Vagina (tissue), 2 donors: ENCODE measurements at regions not wholly inside any gene's neighbourhood (a gene's known extent, or its start where the extent isn't known, plus 50 kb on each side); places are given as distances from the start of the nearest gene placed in this dataset.

Experiments
- DNase-seq, 2 donors: peaks; one replicate each; pipeline ENCODE4 v3.0.0-alpha.2; 2017; ENCODE audit errors: extremely low spot score in 2 of 2
- H3K27ac ChIP-seq: fragments of 200-600 bp; sonication (generic); one replicate; pipeline ENCODE4 v1.5.1; 2019
- H3K27me3 ChIP-seq: fragments of 200-600 bp; sonication (generic); one replicate; pipeline ENCODE4 v1.5.1; 2019
- H3K36me3 ChIP-seq, 2 donors: fragments of 200-600 bp; sonication (generic); one replicate each; pipeline ENCODE4 v1.5.1; 2017 to 2019
- H3K4me1 ChIP-seq: fragments of 200-600 bp; sonication (generic); one replicate; pipeline ENCODE4 v1.5.1; 2019
- H3K4me3 ChIP-seq, 2 donors: fragments of 200-600 bp; sonication (generic); 1 replicate in 1 of 2; 2 replicates in 1 of 2; pipeline ENCODE4 v1.5.1; 2016 to 2019
- H3K9me3 ChIP-seq: fragments of 200-600 bp; sonication (generic); one replicate; pipeline ENCODE4 v1.5.1; 2019
- CTCF ChIP-seq, 3 experiments: fragments of 450-650 bp in 2 of 3; fragments of 200-600 bp in 1 of 3; sonication (generic) in 1 of 3; IDR thresholded peaks; one replicate each; pipeline ENCODE4 v1.5.1; 2017 to 2019; ENCODE audit warnings: antibody characterized with exemption in 3 of 3, mild to moderate bottlenecking in 2 of 3, moderate library complexity in 2 of 3
- POLR2A ChIP-seq, 2 donors: fragments of 450-650 bp; IDR thresholded peaks; one replicate each; pipeline ENCODE4 v1.6.1; 2017; ENCODE audit warnings: antibody characterized with exemption in 2 of 2, mild to moderate bottlenecking in 2 of 2, moderate library complexity in 2 of 2
- POLR2AphosphoS5 ChIP-seq, 2 donors: sonication (generic); formaldehyde crosslinking; IDR thresholded peaks; one replicate each; pipeline ENCODE4 v1.9.0; 2017; ENCODE audit warnings: antibody characterized with exemption in 2 of 2, mild to moderate bottlenecking in 2 of 2, low read depth in 1 of 2; ENCODE audit not compliant: insufficient read depth in 1 of 2
- intact Hi-C: fragments of 100-400 bp; cut with DNase I; formaldehyde crosslinking; loops from one replicate; pipeline ENCODE4 v1.15.1; 2023

GRCh38 chr3:187447737-187448136 is 79.6 kb downstream of the RTP4 start:
- no peak for TF ChIP-seq CTCF (IDR thresholded peaks at IDR 0.05)
- TF ChIP-seq POLR2A (IDR thresholded peaks at IDR 0.05): no peak
- TF ChIP-seq POLR2AphosphoS5 (IDR thresholded peaks at IDR 0.05; ENCODE audit: insufficient read depth in 1 of 2, low read depth in 1 of 2): no peak
- Histone ChIP-seq H3K27me3 (no peaks in the 10 kb centered on the region), H3K36me3 (no peaks in the 10 kb centered on the region)

GRCh38 chr3:187445356-187445755 is 77.2 kb downstream of the RTP4 start:
- Histone ChIP-seq H3K27me3 (no peaks in the 10 kb centered on the region), H3K4me3 (no peak overlapping the region), H3K4me1 (no peaks in the 10 kb centered on the region), H3K9me3 (no peaks in the 10 kb centered on the region), H3K27ac (no peak overlapping the region), H3K36me3 (no peaks in the 10 kb centered on the region)
- no peak for DNase-seq
- intact Hi-C loops: no loop called here
- TF ChIP-seq POLR2AphosphoS5 (IDR thresholded peaks at IDR 0.05; ENCODE audit: insufficient read depth in 1 of 2, low read depth in 1 of 2) (no peak), POLR2A (IDR thresholded peaks at IDR 0.05) (no peak), CTCF (IDR thresholded peaks at IDR 0.05) (no peak)

More at GRCh38 chr3:187447737-187448136, 79.6 kb downstream of the RTP4 start:
- no peak for DNase-seq
- no peak overlapping the region for H3K4me3 ChIP-seq
- no peaks in the 10 kb centered on the region for H3K4me1 ChIP-seq
- H3K9me3 ChIP-seq: no peaks in the 10 kb centered on the region
- no peak overlapping the region for H3K27ac ChIP-seq
- intact Hi-C loops: no loop called here

GRCh38 chr3:187434524-187434923 is 66.3 kb downstream of the RTP4 start:
- TF ChIP-seq CTCF (IDR thresholded peaks at IDR 0.05) (no peak), POLR2AphosphoS5 (IDR thresholded peaks at IDR 0.05; ENCODE audit: insufficient read depth in 1 of 2, low read depth in 1 of 2) (no peak), POLR2A (IDR thresholded peaks at IDR 0.05) (no peak)
- H3K27ac ChIP-seq: no peak overlapping the region
- intact Hi-C loops: no loop called here
- no peak for DNase-seq
- H3K9me3 ChIP-seq: no peaks in the 10 kb centered on the region
- H3K4me3 ChIP-seq: no peak overlapping the region
- H3K4me1 ChIP-seq: no peaks in the 10 kb centered on the region
- H3K36me3 ChIP-seq: no peaks in the 10 kb centered on the region
- H3K27me3 ChIP-seq: no peaks in the 10 kb centered on the region

GRCh38 chr3:187430576-187430975 is 62.4 kb downstream of the RTP4 start:
- no peaks in the 10 kb centered on the region for H3K9me3 ChIP-seq
- no peaks in the 10 kb centered on the region for H3K27me3 ChIP-seq
- intact Hi-C loops: no loop called here
- no peak overlapping the region for H3K27ac ChIP-seq
- H3K4me1 ChIP-seq: no peaks in the 10 kb centered on the region
- DNase-seq: no peak
- TF ChIP-seq POLR2AphosphoS5 (IDR thresholded peaks at IDR 0.05; ENCODE audit: insufficient read depth in 1 of 2, low read depth in 1 of 2): no peak
- TF ChIP-seq CTCF (IDR thresholded peaks at IDR 0.05): no peak
- no peak for TF ChIP-seq POLR2A (IDR thresholded peaks at IDR 0.05)
- H3K4me3 ChIP-seq: no peak overlapping the region
- no peaks in the 10 kb centered on the region for H3K36me3 ChIP-seq
